PC-9 (cell line): ENCODE measurements at regions not wholly inside any gene's neighbourhood (a gene's known extent, or its start where the extent isn't known, plus 50 kb on each side); places are given as distances from the start of the nearest gene placed in this dataset.

Experiments
- EZH2 ChIP-seq: fragments of 200-600 bp; sonication (generic); IDR thresholded peaks from 2 replicates; pipeline ENCODE4 v1.8.0; 2017; ENCODE audit warnings: antibody characterized with exemption, low read depth
- TF ChIP-seq, protein P1 (sequence below): fragments of 200-600 bp; sonication (generic); conservative IDR thresholded peaks from 2 replicates; pipeline ENCODE4 v1.6.1; 2017; ENCODE audit warnings: mixed run types, antibody characterized with exemption, mild to moderate bottlenecking, moderate library complexity

GRCh38 chr18:39886136-39886535 lies 2068.9 kb upstream of the PIK3C3 start:
- TF ChIP-seq, protein P1, sequence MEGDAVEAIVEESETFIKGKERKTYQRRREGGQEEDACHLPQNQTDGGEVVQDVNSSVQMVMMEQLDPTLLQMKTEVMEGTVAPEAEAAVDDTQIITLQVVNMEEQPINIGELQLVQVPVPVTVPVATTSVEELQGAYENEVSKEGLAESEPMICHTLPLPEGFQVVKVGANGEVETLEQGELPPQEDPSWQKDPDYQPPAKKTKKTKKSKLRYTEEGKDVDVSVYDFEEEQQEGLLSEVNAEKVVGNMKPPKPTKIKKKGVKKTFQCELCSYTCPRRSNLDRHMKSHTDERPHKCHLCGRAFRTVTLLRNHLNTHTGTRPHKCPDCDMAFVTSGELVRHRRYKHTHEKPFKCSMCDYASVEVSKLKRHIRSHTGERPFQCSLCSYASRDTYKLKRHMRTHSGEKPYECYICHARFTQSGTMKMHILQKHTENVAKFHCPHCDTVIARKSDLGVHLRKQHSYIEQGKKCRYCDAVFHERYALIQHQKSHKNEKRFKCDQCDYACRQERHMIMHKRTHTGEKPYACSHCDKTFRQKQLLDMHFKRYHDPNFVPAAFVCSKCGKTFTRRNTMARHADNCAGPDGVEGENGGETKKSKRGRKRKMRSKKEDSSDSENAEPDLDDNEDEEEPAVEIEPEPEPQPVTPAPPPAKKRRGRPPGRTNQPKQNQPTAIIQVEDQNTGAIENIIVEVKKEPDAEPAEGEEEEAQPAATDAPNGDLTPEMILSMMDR = no peak
- TF ChIP-seq EZH2 = no peak
